GM21619 (cell line): ENCODE measurements at regions not wholly inside any gene's neighbourhood (a gene's known extent, or its start where the extent isn't known, plus 50 kb on each side); places are given as distances from the start of the nearest gene placed in this dataset.
"Not testable (repeated sequence)": the region's sequence is repeated elsewhere in the genome, so short reads cannot be mapped to it uniquely, and the experiment has no call there.

Experiments
- ATAC-seq: cut with Tn5 transposase; IDR thresholded peaks from one replicate; pipeline ENCODE4 v1.9.1; 2021; ENCODE audit not compliant: unreplicated experiment

GRCh38 chr6:170066679-170067078 is 224.2 kb downstream of the DLL1 start:
- no peak for ATAC-seq

GRCh38 chr6:170063851-170064602 is 226.9 kb downstream of the DLL1 start:
- no peak for ATAC-seq

- ATAC-seq, result no peak
Measured at GRCh38 chr6:170063431-170063830, 227.4 kb downstream of the DLL1 start.

GRCh38 chr6:170062915-170063241 is 228.0 kb downstream of the DLL1 start:
- ATAC-seq, result no peak

- ATAC-seq, result no peak
Measured at GRCh38 chr6:170062209-170062914, 228.5 kb downstream of the DLL1 start.

GRCh38 chr6:170058878-170059485 is 231.9 kb downstream of the DLL1 start:
- ATAC-seq, result no peak

- ATAC-seq, result no peak
Measured at GRCh38 chr6:170057961-170058877, 232.7 kb downstream of the DLL1 start.

- no peak for ATAC-seq
Measured at GRCh38 chr6:170057034-170057734, 233.7 kb downstream of the DLL1 start.

- ATAC-seq, result no peak
Measured at GRCh38 chr6:170056278-170056711, 234.6 kb downstream of the DLL1 start.

- ATAC-seq, result not testable (repeated sequence)
Measured at GRCh38 chr6:170055797-170056196, 235.1 kb downstream of the DLL1 start.

- no peak for ATAC-seq
Measured at GRCh38 chr6:170053966-170054661, 236.8 kb downstream of the DLL1 start.

GRCh38 chr6:170052991-170053821 is 237.7 kb downstream of the DLL1 start:
- ATAC-seq, result no peak

GRCh38 chr6:170051229-170052172 is 239.4 kb downstream of the DLL1 start:
- no peak for ATAC-seq

- ATAC-seq, result no peak
Measured at GRCh38 chr6:170050591-170051041, 240.3 kb downstream of the DLL1 start.

GRCh38 chr6:170049641-170050561 is 241.0 kb downstream of the DLL1 start:
- no peak for ATAC-seq

GRCh38 chr6:170048615-170049256 is 242.1 kb downstream of the DLL1 start:
- ATAC-seq, result no peak
